GM23338 (cell line): ENCODE measurements at regions not wholly inside any gene's neighbourhood (a gene's known extent, or its start where the extent isn't known, plus 50 kb on each side); places are given as distances from the start of the nearest gene placed in this dataset.

Source experiments
- ATAC-seq: fragments of 200-7000 bp; cut with Tn5 transposase; 3 replicates; pipeline ENCODE4 v1.9.1; 2020
- DNase-seq: peaks from one replicate; pipeline ENCODE4 v3.0.0-alpha.2; 2015; ENCODE audit warnings: low spot score
- H2AFZ ChIP-seq: fragments of 200-600 bp; sonication (generic); 2 replicates; pipeline ENCODE4 v1.8.0; 2016; ENCODE audit warnings: antibody characterized with exemption, mild to moderate bottlenecking, moderate library complexity
- H3F3A ChIP-seq: fragments of 200-600 bp; sonication (generic); replicated peaks from 2 replicates; pipeline ENCODE4 v1.8.0; 2017; ENCODE audit warnings: antibody characterized with exemption, mixed run types, low read depth
- H3K27ac ChIP-seq: fragments of 200-600 bp; sonication (generic); 2 replicates; pipeline ENCODE4 v1.6.1; 2016; ENCODE audit warnings: low read depth
- H3K27me3 ChIP-seq: fragments of 200-600 bp; sonication (generic); 2 replicates; pipeline ENCODE4 v1.8.0; 2016; ENCODE audit warnings: mild to moderate bottlenecking, mixed run types, moderate library complexity; ENCODE audit not compliant: insufficient read depth
- H3K36me3 ChIP-seq: fragments of 200-600 bp; sonication (generic); 2 replicates; pipeline ENCODE4 v1.8.0; 2016; ENCODE audit warnings: mild to moderate bottlenecking; ENCODE audit not compliant: insufficient read depth
- H3K4me1 ChIP-seq: fragments of 200-600 bp; sonication (generic); 2 replicates; pipeline ENCODE4 v1.8.0; 2016; ENCODE audit warnings: mild to moderate bottlenecking, moderate library complexity; ENCODE audit not compliant: insufficient read depth
- H3K4me2 ChIP-seq: fragments of 200-600 bp; sonication (generic); 2 replicates; pipeline ENCODE4 v1.7.1; 2017; ENCODE audit warnings: mixed run types
- H3K4me3 ChIP-seq: fragments of 200-600 bp; sonication (generic); 2 replicates; pipeline ENCODE4 v1.6.1; 2016; ENCODE audit warnings: mixed run types
- H3K79me2 ChIP-seq: fragments of 200-600 bp; sonication (generic); replicated peaks from 2 replicates; pipeline ENCODE4 v1.8.0; 2017; ENCODE audit warnings: mild to moderate bottlenecking; ENCODE audit not compliant: insufficient read depth
- H3K9me2 ChIP-seq: fragments of 200-600 bp; sonication (generic); 2 replicates; pipeline ENCODE4 v1.8.0; 2017; ENCODE audit not compliant: insufficient read depth
- H4K20me1 ChIP-seq: fragments of 200-600 bp; sonication (generic); replicated peaks from 2 replicates; pipeline ENCODE4 v1.8.0; 2017; ENCODE audit warnings: mild to moderate bottlenecking; ENCODE audit not compliant: insufficient read depth
- H3K27ac Mint-ChIP-seq: 2 replicates; pipeline ENCODE4 v1.8.0; 2020; ENCODE audit warnings: inconsistent platforms, mild to moderate bottlenecking, moderate library complexity, mixed read lengths
- H3K27me3 Mint-ChIP-seq: 3 replicates; pipeline ENCODE4 v1.8.0; 2022; ENCODE audit warnings: low read depth, mild to moderate bottlenecking, moderate library complexity, mixed read lengths, inconsistent platforms; ENCODE audit not compliant: insufficient read depth, poor library complexity
- H3K36me3 Mint-ChIP-seq: 3 replicates; pipeline ENCODE4 v1.8.0; 2021; ENCODE audit warnings: low read depth, mild to moderate bottlenecking, inconsistent platforms, moderate library complexity, mixed read lengths
- H3K4me1 Mint-ChIP-seq: 3 replicates; pipeline ENCODE4 v1.8.0; 2020; ENCODE audit warnings: mild to moderate bottlenecking, inconsistent platforms, mixed read lengths
- H3K4me3 Mint-ChIP-seq: 3 replicates; pipeline ENCODE4 v1.8.0; 2021; ENCODE audit warnings: moderate library complexity, mild to moderate bottlenecking, inconsistent platforms, mixed read lengths
- H3K9me3 Mint-ChIP-seq: 3 replicates; pipeline ENCODE4 v1.8.0; 2020; ENCODE audit warnings: moderate library complexity, mild to moderate bottlenecking, inconsistent platforms, mixed read lengths
- CREB1 ChIP-seq: fragments of 250-450 bp; sonication (Bioruptor Pico); IDR thresholded peaks from 2 replicates; pipeline ENCODE4 v1.5.0; 2020; ENCODE audit warnings: low read depth, mild to moderate bottlenecking, moderate library complexity
- EZH2 ChIP-seq: fragments of 200-600 bp; sonication (generic); IDR thresholded peaks from one replicate; pipeline ENCODE4 v1.8.0; 2017; ENCODE audit warnings: antibody characterized with exemption, mild to moderate bottlenecking, low read depth; ENCODE audit not compliant: unreplicated experiment
- EZH2phosphoT487 ChIP-seq: fragments of 200-600 bp; sonication (generic); IDR thresholded peaks from one replicate; pipeline ENCODE4 v1.8.1; 2018; ENCODE audit warnings: antibody characterized with exemption; ENCODE audit not compliant: unreplicated experiment
- JUNB ChIP-seq: IDR thresholded peaks from one replicate; pipeline ENCODE4 v1.6.1; 2016; ENCODE audit warnings: antibody characterized with exemption; ENCODE audit not compliant: unreplicated experiment
- NANOG ChIP-seq: IDR thresholded peaks from 2 replicates; pipeline ENCODE4 v1.6.1; 2016; ENCODE audit warnings: antibody characterized with exemption, borderline replicate concordance
- POLR2AphosphoS5 ChIP-seq: IDR thresholded peaks from 2 replicates; pipeline ENCODE4 v1.6.1; 2016; ENCODE audit warnings: antibody characterized with exemption, low read depth
- STAT1 ChIP-seq: IDR thresholded peaks from one replicate; pipeline ENCODE4 v1.6.1; 2016; ENCODE audit warnings: antibody characterized with exemption; ENCODE audit not compliant: unreplicated experiment
- ZNF114 ChIP-seq: fragments of 250-450 bp; sonication (Bioruptor Pico); IDR thresholded peaks from 2 replicates; pipeline ENCODE4 v1.5.0; 2020; ENCODE audit warnings: mild to moderate bottlenecking, moderate library complexity
- ZNF331 ChIP-seq: fragments of 250-450 bp; sonication (Bioruptor Pico); IDR thresholded peaks from 2 replicates; pipeline ENCODE4 v1.5.0; 2020; ENCODE audit warnings: low read depth, mild to moderate bottlenecking, moderate library complexity
- TF ChIP-seq, protein P1 (sequence below), 2 experiments: fragments of 200-600 bp in 1 of 2; sonication (generic) in 1 of 2; conservative IDR thresholded peaks; 2 replicates each; pipeline versions ENCODE4 v1.5.1 to v1.6.1; 2016 to 2017; ENCODE audit warnings: antibody characterized with exemption in 2 of 2, low read depth in 2 of 2, mild to moderate bottlenecking in 2 of 2, moderate library complexity in 1 of 2
- TF ChIP-seq, protein P2 (sequence below): fragments of 250-450 bp; sonication (Bioruptor Pico); IDR thresholded peaks from 2 replicates; pipeline ENCODE4 v1.5.0; 2020; ENCODE audit warnings: mild to moderate bottlenecking, moderate library complexity
- TF ChIP-seq, protein P3 (sequence below): IDR thresholded peaks from 2 replicates; pipeline ENCODE4 v1.6.1; 2016; ENCODE audit warnings: antibody characterized with exemption
- TF ChIP-seq, protein P4 (sequence below): IDR thresholded peaks from one replicate; pipeline ENCODE4 v1.6.1; 2018; ENCODE audit warnings: antibody characterized with exemption; ENCODE audit not compliant: unreplicated experiment

DNA sequence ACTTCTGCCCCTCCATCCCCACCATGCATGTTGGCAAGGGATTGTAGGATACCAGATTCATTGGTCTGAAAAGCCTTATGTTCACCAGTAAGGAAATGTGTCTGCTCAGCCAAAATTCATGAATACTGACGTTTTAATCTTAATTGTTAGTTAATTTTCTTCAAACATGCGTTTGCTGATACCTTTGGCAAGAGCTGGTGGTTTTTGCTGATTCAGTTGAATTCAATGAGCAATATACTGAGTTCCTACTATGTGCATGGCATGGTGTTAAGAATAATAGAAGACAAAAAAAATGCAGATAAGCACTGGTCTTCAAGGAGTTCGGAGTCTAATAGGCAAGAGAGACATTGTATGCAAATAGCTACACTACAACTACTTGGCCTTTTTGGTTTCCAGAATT, 811.6 kb downstream of the BCL11A start:
- H3K36me3 Mint-ChIP-seq = no peaks in the 10 kb centered on the region
- TF ChIP-seq ZNF114 (CRISPR knock-in tag) (no peak), JUNB (no peak), STAT1 (no peak), ZNF331 (CRISPR knock-in tag) (no peak), POLR2AphosphoS5 (no peak), CREB1 (CRISPR knock-in tag) (no peak), EZH2phosphoT487 (no peak), EZH2 (no peak), NANOG (no peak)
- TF ChIP-seq, protein P1, sequence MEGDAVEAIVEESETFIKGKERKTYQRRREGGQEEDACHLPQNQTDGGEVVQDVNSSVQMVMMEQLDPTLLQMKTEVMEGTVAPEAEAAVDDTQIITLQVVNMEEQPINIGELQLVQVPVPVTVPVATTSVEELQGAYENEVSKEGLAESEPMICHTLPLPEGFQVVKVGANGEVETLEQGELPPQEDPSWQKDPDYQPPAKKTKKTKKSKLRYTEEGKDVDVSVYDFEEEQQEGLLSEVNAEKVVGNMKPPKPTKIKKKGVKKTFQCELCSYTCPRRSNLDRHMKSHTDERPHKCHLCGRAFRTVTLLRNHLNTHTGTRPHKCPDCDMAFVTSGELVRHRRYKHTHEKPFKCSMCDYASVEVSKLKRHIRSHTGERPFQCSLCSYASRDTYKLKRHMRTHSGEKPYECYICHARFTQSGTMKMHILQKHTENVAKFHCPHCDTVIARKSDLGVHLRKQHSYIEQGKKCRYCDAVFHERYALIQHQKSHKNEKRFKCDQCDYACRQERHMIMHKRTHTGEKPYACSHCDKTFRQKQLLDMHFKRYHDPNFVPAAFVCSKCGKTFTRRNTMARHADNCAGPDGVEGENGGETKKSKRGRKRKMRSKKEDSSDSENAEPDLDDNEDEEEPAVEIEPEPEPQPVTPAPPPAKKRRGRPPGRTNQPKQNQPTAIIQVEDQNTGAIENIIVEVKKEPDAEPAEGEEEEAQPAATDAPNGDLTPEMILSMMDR (conservative IDR thresholded peaks at IDR 0.05; ENCODE audit: low read depth in 2 of 2) = no peak
- TF ChIP-seq, protein P2, sequence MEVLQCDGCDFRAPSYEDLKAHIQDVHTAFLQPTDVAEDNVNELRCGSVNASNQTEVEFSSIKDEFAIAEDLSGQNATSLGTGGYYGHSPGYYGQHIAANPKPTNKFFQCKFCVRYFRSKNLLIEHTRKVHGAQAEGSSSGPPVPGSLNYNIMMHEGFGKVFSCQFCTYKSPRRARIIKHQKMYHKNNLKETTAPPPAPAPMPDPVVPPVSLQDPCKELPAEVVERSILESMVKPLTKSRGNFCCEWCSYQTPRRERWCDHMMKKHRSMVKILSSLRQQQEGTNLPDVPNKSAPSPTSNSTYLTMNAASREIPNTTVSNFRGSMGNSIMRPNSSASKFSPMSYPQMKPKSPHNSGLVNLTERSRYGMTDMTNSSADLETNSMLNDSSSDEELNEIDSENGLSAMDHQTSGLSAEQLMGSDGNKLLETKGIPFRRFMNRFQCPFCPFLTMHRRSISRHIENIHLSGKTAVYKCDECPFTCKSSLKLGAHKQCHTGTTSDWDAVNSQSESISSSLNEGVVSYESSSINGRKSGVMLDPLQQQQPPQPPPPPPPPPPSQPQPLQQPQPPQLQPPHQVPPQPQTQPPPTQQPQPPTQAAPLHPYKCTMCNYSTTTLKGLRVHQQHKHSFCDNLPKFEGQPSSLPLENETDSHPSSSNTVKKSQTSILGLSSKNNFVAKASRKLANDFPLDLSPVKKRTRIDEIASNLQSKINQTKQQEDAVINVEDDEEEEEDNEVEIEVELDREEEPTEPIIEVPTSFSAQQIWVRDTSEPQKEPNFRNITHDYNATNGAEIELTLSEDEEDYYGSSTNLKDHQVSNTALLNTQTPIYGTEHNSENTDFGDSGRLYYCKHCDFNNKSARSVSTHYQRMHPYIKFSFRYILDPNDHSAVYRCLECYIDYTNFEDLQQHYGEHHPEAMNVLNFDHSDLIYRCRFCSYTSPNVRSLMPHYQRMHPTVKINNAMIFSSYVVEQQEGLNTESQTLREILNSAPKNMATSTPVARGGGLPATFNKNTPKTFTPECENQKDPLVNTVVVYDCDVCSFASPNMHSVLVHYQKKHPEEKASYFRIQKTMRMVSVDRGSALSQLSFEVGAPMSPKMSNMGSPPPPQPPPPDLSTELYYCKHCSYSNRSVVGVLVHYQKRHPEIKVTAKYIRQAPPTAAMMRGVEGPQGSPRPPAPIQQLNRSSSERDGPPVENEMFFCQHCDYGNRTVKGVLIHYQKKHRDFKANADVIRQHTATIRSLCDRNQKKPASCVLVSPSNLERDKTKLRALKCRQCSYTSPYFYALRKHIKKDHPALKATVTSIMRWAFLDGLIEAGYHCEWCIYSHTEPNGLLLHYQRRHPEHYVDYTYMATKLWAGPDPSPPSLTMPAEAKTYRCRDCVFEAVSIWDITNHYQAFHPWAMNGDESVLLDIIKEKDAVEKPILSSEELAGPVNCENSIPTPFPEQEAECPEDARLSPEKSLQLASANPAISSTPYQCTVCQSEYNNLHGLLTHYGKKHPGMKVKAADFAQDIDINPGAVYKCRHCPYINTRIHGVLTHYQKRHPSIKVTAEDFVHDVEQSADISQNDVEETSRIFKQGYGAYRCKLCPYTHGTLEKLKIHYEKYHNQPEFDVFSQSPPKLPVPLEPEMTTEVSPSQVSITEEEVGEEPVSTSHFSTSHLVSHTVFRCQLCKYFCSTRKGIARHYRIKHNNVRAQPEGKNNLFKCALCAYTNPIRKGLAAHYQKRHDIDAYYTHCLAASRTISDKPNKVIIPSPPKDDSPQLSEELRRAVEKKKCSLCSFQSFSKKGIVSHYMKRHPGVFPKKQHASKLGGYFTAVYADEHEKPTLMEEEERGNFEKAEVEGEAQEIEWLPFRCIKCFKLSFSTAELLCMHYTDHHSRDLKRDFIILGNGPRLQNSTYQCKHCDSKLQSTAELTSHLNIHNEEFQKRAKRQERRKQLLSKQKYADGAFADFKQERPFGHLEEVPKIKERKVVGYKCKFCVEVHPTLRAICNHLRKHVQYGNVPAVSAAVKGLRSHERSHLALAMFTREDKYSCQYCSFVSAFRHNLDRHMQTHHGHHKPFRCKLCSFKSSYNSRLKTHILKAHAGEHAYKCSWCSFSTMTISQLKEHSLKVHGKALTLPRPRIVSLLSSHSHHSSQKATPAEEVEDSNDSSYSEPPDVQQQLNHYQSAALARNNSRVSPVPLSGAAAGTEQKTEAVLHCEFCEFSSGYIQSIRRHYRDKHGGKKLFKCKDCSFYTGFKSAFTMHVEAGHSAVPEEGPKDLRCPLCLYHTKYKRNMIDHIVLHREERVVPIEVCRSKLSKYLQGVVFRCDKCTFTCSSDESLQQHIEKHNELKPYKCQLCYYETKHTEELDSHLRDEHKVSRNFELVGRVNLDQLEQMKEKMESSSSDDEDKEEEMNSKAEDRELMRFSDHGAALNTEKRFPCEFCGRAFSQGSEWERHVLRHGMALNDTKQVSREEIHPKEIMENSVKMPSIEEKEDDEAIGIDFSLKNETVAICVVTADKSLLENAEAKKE (CRISPR knock-in tag) = no peak
- TF ChIP-seq, protein P3, sequence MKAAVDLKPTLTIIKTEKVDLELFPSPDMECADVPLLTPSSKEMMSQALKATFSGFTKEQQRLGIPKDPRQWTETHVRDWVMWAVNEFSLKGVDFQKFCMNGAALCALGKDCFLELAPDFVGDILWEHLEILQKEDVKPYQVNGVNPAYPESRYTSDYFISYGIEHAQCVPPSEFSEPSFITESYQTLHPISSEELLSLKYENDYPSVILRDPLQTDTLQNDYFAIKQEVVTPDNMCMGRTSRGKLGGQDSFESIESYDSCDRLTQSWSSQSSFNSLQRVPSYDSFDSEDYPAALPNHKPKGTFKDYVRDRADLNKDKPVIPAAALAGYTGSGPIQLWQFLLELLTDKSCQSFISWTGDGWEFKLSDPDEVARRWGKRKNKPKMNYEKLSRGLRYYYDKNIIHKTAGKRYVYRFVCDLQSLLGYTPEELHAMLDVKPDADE = no peak
- TF ChIP-seq, protein P4, sequence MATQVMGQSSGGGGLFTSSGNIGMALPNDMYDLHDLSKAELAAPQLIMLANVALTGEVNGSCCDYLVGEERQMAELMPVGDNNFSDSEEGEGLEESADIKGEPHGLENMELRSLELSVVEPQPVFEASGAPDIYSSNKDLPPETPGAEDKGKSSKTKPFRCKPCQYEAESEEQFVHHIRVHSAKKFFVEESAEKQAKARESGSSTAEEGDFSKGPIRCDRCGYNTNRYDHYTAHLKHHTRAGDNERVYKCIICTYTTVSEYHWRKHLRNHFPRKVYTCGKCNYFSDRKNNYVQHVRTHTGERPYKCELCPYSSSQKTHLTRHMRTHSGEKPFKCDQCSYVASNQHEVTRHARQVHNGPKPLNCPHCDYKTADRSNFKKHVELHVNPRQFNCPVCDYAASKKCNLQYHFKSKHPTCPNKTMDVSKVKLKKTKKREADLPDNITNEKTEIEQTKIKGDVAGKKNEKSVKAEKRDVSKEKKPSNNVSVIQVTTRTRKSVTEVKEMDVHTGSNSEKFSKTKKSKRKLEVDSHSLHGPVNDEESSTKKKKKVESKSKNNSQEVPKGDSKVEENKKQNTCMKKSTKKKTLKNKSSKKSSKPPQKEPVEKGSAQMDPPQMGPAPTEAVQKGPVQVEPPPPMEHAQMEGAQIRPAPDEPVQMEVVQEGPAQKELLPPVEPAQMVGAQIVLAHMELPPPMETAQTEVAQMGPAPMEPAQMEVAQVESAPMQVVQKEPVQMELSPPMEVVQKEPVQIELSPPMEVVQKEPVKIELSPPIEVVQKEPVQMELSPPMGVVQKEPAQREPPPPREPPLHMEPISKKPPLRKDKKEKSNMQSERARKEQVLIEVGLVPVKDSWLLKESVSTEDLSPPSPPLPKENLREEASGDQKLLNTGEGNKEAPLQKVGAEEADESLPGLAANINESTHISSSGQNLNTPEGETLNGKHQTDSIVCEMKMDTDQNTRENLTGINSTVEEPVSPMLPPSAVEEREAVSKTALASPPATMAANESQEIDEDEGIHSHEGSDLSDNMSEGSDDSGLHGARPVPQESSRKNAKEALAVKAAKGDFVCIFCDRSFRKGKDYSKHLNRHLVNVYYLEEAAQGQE = no peak
- Histone ChIP-seq H3K4me3 (no peak overlapping the region), H3F3A (no peaks in the 10 kb centered on the region), H3K36me3 (no peaks in the 10 kb centered on the region), H3K27ac (no peak overlapping the region), H3K79me2 (no peaks in the 10 kb centered on the region), H2AFZ (no peak overlapping the region), H3K9me2 (no peaks in the 10 kb centered on the region), H3K4me1 (no peaks in the 10 kb centered on the region), H3K27me3 (no peaks in the 10 kb centered on the region), H3K4me2 (no peak overlapping the region), H4K20me1 (no peaks in the 10 kb centered on the region)
- DNase-seq (no peak), ATAC-seq (no peak)
- H3K4me3 Mint-ChIP-seq = no peak overlapping the region
- no peaks in the 10 kb centered on the region for H3K9me3 Mint-ChIP-seq
- no peaks in the 10 kb centered on the region for H3K4me1 Mint-ChIP-seq
- H3K27me3 Mint-ChIP-seq = no peaks in the 10 kb centered on the region
- H3K27ac Mint-ChIP-seq = no peak overlapping the region
